ENCODE measurements at regions not wholly inside any gene's neighbourhood (a gene's known extent, or its start where the extent isn't known, plus 50 kb on each side); places are given as distances from the start of the nearest gene placed in this dataset.

DNA sequence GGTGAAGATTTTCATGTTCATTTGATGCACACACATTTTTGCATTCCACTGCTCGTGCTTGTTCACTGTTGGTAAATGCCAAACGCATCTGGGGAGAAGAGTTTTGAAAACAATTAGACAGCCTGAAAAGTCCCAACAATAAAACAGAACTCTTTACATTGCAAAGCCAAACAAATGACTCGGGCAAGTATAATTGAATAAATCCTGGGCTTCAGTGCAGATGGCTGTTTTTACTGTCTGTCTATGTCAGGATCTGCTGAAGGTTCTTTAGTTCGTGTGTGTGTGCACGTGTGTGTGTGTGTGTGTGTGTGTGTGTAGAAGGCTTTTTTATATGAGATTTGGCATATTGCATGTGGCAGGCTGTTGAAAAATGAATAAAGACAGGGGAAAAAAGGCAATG, 277.5 kb upstream of the CDIN1 start:
- Histone ChIP-seq H3K27me3 (ENCODE audit: low read depth) (no peaks in the 10 kb centered on the region), H3K4me3 (no peak overlapping the region), H3K36me3 (no peaks in the 10 kb centered on the region), H3K27ac (no peak overlapping the region), H3K9me3 (no peaks in the 10 kb centered on the region), H3K4me1 (no peaks in the 10 kb centered on the region)
- intact Hi-C loops (cut with DNase I), result no loop called here
- no peak for ATAC-seq
- TF ChIP-seq, protein P1, sequence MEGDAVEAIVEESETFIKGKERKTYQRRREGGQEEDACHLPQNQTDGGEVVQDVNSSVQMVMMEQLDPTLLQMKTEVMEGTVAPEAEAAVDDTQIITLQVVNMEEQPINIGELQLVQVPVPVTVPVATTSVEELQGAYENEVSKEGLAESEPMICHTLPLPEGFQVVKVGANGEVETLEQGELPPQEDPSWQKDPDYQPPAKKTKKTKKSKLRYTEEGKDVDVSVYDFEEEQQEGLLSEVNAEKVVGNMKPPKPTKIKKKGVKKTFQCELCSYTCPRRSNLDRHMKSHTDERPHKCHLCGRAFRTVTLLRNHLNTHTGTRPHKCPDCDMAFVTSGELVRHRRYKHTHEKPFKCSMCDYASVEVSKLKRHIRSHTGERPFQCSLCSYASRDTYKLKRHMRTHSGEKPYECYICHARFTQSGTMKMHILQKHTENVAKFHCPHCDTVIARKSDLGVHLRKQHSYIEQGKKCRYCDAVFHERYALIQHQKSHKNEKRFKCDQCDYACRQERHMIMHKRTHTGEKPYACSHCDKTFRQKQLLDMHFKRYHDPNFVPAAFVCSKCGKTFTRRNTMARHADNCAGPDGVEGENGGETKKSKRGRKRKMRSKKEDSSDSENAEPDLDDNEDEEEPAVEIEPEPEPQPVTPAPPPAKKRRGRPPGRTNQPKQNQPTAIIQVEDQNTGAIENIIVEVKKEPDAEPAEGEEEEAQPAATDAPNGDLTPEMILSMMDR (IDR thresholded peaks at IDR 0.05), result no peak
- no peak for DNase-seq

DNA sequence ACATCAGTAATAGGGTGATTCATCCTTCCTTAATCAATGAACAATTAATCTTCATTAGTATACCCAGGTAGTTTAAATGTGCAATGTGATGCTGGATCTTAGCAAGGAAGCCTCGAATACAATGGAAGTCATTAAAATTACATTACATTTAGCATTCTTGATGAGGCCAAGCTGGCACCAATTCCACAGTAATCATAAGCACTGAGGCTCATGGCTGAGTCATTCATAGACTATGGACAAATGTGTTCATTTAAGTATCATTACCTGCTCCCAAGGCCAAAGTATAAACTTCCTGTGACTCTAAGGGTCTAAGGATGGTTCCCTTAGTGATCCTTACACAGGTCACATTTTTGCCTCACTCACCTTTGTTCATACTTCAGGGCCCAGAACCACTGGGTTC, 266.4 kb upstream of the CDIN1 start:
- Histone ChIP-seq H3K27ac (no peak overlapping the region), H3K9me3 (peaks cover 8% of the 10 kb centered on the region), H3K4me3 (no peak overlapping the region), H3K27me3 (ENCODE audit: low read depth) (no peaks in the 10 kb centered on the region), H3K36me3 (no peaks in the 10 kb centered on the region), H3K4me1 (no peaks in the 10 kb centered on the region)
- intact Hi-C loops (cut with DNase I), result no loop called here
- TF ChIP-seq, protein P1 (IDR thresholded peaks at IDR 0.05), result no peak
- no peak for DNase-seq
- ATAC-seq, result no peak

DNA sequence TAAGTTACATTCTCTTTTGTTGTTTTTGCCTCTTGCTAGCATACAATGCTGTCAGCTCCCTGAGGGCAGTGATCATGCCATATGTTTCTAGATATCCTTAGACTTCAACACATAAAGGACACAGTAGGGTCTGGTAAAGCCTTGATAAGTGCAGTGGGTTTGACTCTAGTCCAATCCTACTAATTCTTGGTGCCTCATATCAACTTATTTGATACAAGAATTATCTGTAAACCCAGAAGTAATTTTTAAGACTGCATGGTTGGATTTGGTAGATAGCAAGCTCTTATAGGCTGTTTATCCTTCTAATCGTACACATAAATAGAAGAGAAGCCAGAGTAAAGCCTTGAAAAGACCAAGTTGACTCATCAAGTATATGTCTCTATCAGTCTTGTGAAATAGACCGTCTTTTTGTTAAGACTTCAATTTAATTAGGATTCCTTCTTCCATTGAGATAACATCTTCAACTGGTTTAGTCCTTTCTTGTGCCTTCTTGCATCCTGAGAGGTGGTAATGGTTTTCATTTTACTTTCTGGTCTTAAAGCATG, 265.6 kb upstream of the CDIN1 start:
- Histone ChIP-seq H3K27ac (no peak overlapping the region), H3K27me3 (ENCODE audit: low read depth) (no peaks in the 10 kb centered on the region), H3K4me1 (no peaks in the 10 kb centered on the region), H3K9me3 (peaks cover under 1% of the 10 kb centered on the region), H3K36me3 (no peaks in the 10 kb centered on the region), H3K4me3 (no peak overlapping the region)
- TF ChIP-seq, protein P1 (IDR thresholded peaks at IDR 0.05), result no peak
- DNase-seq, result no peak
- intact Hi-C loops (cut with DNase I), result no loop called here
- ATAC-seq, result no peak

DNA sequence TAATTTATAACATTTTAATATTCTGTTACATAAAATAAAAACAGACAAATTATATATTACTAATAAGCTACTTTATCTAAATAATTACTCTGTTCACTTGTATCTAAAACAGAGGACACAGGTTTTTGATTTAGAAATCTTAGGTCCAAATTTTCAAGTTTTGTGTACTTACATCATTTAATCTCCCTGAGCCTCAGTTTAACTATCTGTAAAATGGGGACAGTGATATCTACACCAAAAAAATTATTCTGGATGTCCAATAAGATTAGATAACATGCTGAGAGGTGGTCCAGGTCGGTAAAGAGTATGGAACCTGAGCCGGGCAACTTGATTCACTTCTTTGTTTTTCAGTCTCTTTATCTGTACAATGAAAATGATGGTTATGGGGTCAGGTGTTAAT, 263.8 kb upstream of the CDIN1 start:
- Histone ChIP-seq H3K9me3 (no peaks in the 10 kb centered on the region), H3K4me1 (no peaks in the 10 kb centered on the region), H3K4me3 (no peak overlapping the region), H3K27me3 (ENCODE audit: low read depth) (no peaks in the 10 kb centered on the region), H3K36me3 (no peaks in the 10 kb centered on the region), H3K27ac (no peak overlapping the region)
- DNase-seq, result no peak
- ATAC-seq, result no peak
- TF ChIP-seq, protein P1 (IDR thresholded peaks at IDR 0.05), result no peak
- intact Hi-C loops (cut with DNase I), result no loop called here

DNA sequence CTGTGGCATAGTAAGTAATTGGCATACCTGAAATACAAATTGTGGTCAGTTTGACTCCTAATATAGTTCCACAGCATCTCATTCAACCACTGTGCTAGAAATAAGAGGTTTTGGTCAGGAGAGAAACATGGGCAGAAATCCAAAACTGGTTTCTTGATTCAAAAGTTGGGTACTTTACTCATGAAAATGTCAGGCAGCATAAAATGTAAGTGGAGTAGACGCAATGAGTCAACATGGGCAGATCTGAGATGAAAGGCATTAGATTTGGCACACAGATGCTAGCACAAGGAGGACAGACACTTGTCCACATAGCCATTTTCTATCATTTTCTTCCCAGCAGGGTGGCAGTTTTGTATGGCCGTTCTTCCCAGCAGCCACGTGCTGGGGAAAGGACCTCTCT, 255.8 kb upstream of the CDIN1 start:
- H3K36me3 ChIP-seq, result no peaks in the 10 kb centered on the region
- no peak overlapping the region for H3K27ac ChIP-seq
- no peak overlapping the region for H3K4me3 ChIP-seq
- intact Hi-C loops (cut with DNase I), result no loop called here
- H3K4me1 ChIP-seq, result no peaks in the 10 kb centered on the region
- DNase-seq (no peak), ATAC-seq (no peak)
- no peaks in the 10 kb centered on the region for H3K27me3 ChIP-seq (ENCODE audit: low read depth)
- TF ChIP-seq, protein P1 (IDR thresholded peaks at IDR 0.05), result no peak
- H3K9me3 ChIP-seq, result no peaks in the 10 kb centered on the region

DNA sequence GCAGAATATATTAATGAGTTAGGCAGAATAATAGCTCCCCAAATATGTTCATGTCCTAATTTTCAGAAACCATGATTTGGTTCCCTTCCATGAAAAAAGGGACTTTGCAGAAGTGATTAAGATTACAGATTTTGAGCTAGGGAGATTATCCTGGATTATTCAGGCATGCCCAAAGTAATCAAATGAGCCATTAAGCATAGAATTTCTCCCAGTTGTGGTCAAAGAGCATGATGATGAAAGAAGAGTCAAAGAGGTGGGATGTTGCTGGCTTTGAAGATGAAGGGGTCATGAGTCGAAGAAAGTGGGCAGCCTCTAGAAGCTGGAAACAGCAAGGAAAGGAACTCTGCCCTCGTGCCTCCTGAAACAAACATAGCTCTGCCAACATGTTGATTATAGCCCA, 254.2 kb upstream of the CDIN1 start:
- Histone ChIP-seq H3K27me3 (ENCODE audit: low read depth) (no peaks in the 10 kb centered on the region), H3K36me3 (no peaks in the 10 kb centered on the region), H3K4me1 (no peaks in the 10 kb centered on the region), H3K27ac (no peak overlapping the region), H3K4me3 (no peak overlapping the region), H3K9me3 (no peaks in the 10 kb centered on the region)
- no peak for ATAC-seq
- DNase-seq, result no peak
- TF ChIP-seq, protein P1 (IDR thresholded peaks at IDR 0.05), result no peak
- intact Hi-C loops (cut with DNase I), result no loop called here
